Mesothelial cell of epicardium (in vitro differentiated cells): ENCODE measurements at regions not wholly inside any gene's neighbourhood (a gene's known extent, or its start where the extent isn't known, plus 50 kb on each side); places are given as distances from the start of the nearest gene placed in this dataset.

Experiments used
- DNase-seq, 2 experiments: peaks; one replicate each; pipeline ENCODE4 v3.0.0; 2021; ENCODE audit warnings: low spot score in 2 of 2; ENCODE audit not compliant: unreplicated experiment in 2 of 2
- H3K27ac Mint-ChIP-seq: 2 replicates; pipeline ENCODE4 v1.8.0; 2021; ENCODE audit warnings: mixed read lengths
- H3K27me3 Mint-ChIP-seq: 2 replicates; pipeline ENCODE4 v1.8.0; 2021; ENCODE audit warnings: low read depth, mixed read lengths
- H3K36me3 Mint-ChIP-seq: 2 replicates; pipeline ENCODE4 v1.8.0; 2021; ENCODE audit warnings: mixed read lengths
- H3K4me1 Mint-ChIP-seq: 2 replicates; pipeline ENCODE4 v1.8.0; 2021; ENCODE audit warnings: mixed read lengths
- H3K4me3 Mint-ChIP-seq: 2 replicates; pipeline ENCODE4 v1.8.0; 2021; ENCODE audit warnings: mild to moderate bottlenecking, moderate library complexity, mixed read lengths
- H3K9me3 Mint-ChIP-seq: 2 replicates; pipeline ENCODE4 v1.8.0; 2021; ENCODE audit warnings: mixed read lengths
- TF ChIP-seq, protein P1 (sequence below): fragments of 200-600 bp; sonication (generic); IDR thresholded peaks from one replicate; pipeline ENCODE4 v1.5.0; 2021; ENCODE audit warnings: antibody characterized with exemption; ENCODE audit not compliant: unreplicated experiment

DNA sequence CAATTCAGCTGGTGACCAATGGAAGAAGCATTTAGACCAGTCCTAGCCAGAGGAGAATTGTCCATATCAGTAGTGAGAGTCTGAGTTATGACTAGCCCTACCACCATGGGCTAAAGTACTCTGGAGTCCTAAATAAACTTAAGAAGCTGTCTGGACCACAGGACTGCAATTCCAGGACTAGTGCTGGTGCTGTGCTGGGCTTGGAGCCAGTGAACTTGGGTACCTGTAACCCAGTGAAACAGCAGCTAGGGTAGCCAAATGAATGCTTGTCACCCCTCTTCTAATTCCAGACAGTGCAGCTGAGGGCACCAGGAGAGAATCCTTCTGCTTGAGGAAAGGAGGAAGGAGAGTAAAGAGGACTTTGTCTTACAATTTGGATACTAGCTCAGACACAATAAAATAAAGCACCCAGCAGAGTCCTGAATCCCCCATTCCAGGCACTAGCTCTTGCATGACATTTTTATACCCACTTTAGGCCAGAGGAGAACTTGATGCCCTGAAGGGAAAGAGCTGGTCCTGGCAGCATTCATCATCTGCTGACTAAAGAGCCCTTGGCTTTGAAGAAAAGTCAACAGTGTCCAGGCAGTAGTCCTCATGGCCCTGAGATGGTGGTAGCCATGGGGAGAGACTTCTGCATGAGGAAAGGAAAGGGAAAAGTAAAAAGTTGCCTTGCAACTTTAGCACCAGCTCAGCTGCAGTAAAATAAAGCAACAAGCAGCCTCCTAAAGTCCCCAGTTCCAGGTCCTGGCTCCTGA is 2675.7 kb downstream of the PCDH7 start:
- TF ChIP-seq, protein P1, sequence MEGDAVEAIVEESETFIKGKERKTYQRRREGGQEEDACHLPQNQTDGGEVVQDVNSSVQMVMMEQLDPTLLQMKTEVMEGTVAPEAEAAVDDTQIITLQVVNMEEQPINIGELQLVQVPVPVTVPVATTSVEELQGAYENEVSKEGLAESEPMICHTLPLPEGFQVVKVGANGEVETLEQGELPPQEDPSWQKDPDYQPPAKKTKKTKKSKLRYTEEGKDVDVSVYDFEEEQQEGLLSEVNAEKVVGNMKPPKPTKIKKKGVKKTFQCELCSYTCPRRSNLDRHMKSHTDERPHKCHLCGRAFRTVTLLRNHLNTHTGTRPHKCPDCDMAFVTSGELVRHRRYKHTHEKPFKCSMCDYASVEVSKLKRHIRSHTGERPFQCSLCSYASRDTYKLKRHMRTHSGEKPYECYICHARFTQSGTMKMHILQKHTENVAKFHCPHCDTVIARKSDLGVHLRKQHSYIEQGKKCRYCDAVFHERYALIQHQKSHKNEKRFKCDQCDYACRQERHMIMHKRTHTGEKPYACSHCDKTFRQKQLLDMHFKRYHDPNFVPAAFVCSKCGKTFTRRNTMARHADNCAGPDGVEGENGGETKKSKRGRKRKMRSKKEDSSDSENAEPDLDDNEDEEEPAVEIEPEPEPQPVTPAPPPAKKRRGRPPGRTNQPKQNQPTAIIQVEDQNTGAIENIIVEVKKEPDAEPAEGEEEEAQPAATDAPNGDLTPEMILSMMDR: no peak
- no peaks in the 10 kb centered on the region for H3K27me3 Mint-ChIP-seq
- H3K9me3 Mint-ChIP-seq: peaks cover 25% of the 10 kb centered on the region
- H3K27ac Mint-ChIP-seq: no peak overlapping the region
- DNase-seq: no peak
- no peaks in the 10 kb centered on the region for H3K4me1 Mint-ChIP-seq
- no peak overlapping the region for H3K4me3 Mint-ChIP-seq
- peaks cover 10% of the 10 kb centered on the region for H3K36me3 Mint-ChIP-seq

DNA sequence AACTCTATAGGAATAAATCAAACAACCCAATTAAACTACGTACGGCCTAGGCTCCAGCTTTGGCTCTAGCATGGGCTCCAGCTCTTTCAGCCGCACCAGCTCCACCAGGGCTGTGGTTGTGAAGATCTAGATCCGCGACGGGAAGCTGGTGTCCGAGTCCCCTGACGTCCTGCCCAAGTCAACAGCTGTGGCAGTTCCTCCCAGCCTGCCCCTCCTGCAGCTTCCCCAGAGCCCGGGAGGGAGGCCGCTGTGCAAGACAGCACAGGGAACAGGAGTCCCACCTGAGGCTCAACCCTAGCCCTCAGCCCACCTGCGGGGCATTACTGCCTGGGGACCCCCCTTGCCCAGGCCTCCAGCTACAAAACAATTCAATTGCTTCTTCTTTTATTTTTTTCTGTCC is 2680.3 kb downstream of the PCDH7 start:
- no peaks in the 10 kb centered on the region for H3K27me3 Mint-ChIP-seq
- peaks cover 13% of the 10 kb centered on the region for H3K36me3 Mint-ChIP-seq
- H3K4me1 Mint-ChIP-seq: no peaks in the 10 kb centered on the region
- DNase-seq: no peak
- H3K27ac Mint-ChIP-seq: no peak overlapping the region
- no peak overlapping the region for H3K4me3 Mint-ChIP-seq
- TF ChIP-seq, protein P1: no peak
- H3K9me3 Mint-ChIP-seq: peaks cover 28% of the 10 kb centered on the region

DNA sequence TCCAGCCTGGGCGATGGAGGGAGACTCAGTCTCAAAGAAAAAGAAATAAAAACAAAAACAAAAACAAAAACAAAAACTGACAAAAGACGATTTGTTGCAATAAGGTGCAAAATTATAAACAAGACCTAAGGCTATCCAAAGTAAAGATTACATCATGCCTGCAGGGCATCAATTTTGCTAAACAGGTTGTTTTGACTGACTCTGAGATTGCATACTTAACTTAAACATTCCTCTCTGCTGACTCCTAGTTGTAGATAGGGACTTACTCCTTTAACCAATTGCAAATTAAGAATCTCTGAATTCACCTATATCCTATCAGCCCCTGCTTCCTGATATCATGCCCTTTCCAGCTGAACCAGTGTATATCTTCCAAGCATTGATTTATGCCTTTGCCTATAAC is 2687.3 kb downstream of the PCDH7 start:
- Mint-ChIP-seq H3K27me3 (no peaks in the 10 kb centered on the region), H3K27ac (no peak overlapping the region), H3K9me3 (peaks cover 20% of the 10 kb centered on the region), H3K36me3 (peaks cover 1% of the 10 kb centered on the region), H3K4me1 (peaks cover 6% of the 10 kb centered on the region), H3K4me3 (no peak overlapping the region)
- DNase-seq: no peak
- TF ChIP-seq, protein P1: no peak

DNA sequence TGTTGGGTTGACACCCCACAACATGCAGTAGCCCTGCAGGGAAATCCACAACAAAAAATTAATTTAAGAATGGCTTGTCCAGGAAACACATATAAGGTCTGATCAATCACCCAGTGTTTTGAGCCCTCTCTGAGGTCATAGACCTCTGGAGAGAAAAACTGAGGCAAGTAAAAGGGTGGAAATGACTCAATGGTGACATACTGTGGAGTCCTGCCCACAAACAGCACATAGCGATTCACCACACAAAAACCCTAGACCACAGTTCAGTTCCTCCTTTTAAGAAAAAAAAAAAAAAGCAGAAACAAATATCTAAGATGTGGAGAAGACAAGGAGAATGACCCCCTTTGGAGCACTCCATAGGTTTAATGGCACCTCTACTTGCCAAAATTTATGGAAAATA is 2691.0 kb downstream of the PCDH7 start:
- peaks cover 5% of the 10 kb centered on the region for H3K36me3 Mint-ChIP-seq
- TF ChIP-seq, protein P1: no peak
- H3K4me1 Mint-ChIP-seq: peaks cover 6% of the 10 kb centered on the region
- peaks cover 35% of the 10 kb centered on the region for H3K9me3 Mint-ChIP-seq
- no peaks in the 10 kb centered on the region for H3K27me3 Mint-ChIP-seq
- H3K4me3 Mint-ChIP-seq: no peak overlapping the region
- DNase-seq: no peak
- no peak overlapping the region for H3K27ac Mint-ChIP-seq

DNA sequence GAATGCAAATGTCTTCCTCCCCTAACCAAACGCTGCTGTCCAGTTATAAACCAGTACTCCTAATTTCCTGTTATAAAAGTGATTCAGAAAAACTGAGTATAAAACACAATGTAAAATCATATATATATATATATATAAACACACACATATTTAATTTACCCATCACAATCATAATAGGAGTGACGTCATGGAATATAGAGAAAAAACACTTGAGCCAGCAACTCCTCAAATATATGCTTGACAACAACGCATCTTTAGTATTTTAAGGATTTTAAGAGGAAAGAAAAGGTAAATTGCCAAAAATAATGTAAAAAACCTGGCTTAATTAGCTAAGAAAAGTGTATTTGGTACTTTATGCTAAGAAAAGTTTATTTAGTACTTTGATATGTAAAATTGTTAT is 2701.7 kb downstream of the PCDH7 start:
- TF ChIP-seq, protein P1: no peak
- H3K36me3 Mint-ChIP-seq: no peaks in the 10 kb centered on the region

More for the DNA sequence above, 2701.7 kb downstream of the PCDH7 start:
- no peak overlapping the region for H3K4me3 Mint-ChIP-seq
- DNase-seq: no peak
- peaks cover 4% of the 10 kb centered on the region for H3K9me3 Mint-ChIP-seq
- H3K27ac Mint-ChIP-seq: no peak overlapping the region
- no peaks in the 10 kb centered on the region for H3K27me3 Mint-ChIP-seq
- H3K4me1 Mint-ChIP-seq: peaks cover 20% of the 10 kb centered on the region
